K562 (cell line): ENCODE measurements at regions not wholly inside any gene's neighbourhood (a gene's known extent, or its start where the extent isn't known, plus 50 kb on each side); places are given as distances from the start of the nearest gene placed in this dataset.

Experiments
- KLF1 ChIP-seq: fragments of 450-650 bp; IDR thresholded peaks from 2 replicates; pipeline ENCODE4 v1.6.1; 2016; ENCODE audit warnings: missing genetic modification characterization, missing compliant biosample characterization
- RBM22 ChIP-seq: fragments of 200-400 bp; formaldehyde crosslinking; IDR thresholded peaks from 2 replicates; pipeline ENCODE4 v1.6.1; 2018; ENCODE audit warnings: low read length, low read depth; ENCODE audit not compliant: poor library complexity, severe bottlenecking
- TF ChIP-seq, protein P1 (sequence below): fragments of 450-650 bp; conservative IDR thresholded peaks from 2 replicates; pipeline ENCODE4 v1.6.1; 2016; ENCODE audit warnings: missing genetic modification characterization, low read depth, mild to moderate bottlenecking, missing compliant biosample characterization, moderate library complexity

DNA sequence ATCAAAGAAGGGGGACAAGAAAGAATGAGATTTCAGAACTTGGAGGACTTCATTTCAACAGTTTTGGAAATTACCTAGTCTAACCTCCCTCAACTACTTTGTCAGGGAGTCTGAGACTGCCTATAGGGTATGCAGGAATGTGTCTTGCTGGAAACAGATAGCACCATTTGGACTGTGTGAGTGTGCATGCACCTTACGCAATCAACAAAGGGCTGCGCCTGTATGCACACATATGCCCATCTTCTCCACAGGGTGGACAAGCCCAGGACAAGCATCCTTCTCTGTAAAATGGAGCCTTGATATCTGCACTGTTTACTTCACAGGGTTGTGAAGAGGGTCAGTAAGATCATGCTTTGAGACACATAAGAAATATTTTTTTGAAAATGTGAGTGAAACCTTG, 305.7 kb upstream of the ASIC2 start:
- no peak for TF ChIP-seq KLF1 (tag)
- TF ChIP-seq RBM22 = no peak
- TF ChIP-seq, protein P1, sequence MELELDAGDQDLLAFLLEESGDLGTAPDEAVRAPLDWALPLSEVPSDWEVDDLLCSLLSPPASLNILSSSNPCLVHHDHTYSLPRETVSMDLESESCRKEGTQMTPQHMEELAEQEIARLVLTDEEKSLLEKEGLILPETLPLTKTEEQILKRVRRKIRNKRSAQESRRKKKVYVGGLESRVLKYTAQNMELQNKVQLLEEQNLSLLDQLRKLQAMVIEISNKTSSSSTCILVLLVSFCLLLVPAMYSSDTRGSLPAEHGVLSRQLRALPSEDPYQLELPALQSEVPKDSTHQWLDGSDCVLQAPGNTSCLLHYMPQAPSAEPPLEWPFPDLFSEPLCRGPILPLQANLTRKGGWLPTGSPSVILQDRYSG (tag) = no peak
